NCI-H1930 (cell line): ENCODE measurements at regions not wholly inside any gene's neighbourhood (a gene's known extent, or its start where the extent isn't known, plus 50 kb on each side); places are given as distances from the start of the nearest gene placed in this dataset.
"Not testable (repeated sequence)": the region's sequence is repeated elsewhere in the genome, so short reads cannot be mapped to it uniquely, and the experiment has no call there.

Experiments
- DNase-seq, 2 experiments: peaks; one replicate each; lab custom pipeline; 2025; lab: John Stamatoyannopoulos, UW

DNA sequence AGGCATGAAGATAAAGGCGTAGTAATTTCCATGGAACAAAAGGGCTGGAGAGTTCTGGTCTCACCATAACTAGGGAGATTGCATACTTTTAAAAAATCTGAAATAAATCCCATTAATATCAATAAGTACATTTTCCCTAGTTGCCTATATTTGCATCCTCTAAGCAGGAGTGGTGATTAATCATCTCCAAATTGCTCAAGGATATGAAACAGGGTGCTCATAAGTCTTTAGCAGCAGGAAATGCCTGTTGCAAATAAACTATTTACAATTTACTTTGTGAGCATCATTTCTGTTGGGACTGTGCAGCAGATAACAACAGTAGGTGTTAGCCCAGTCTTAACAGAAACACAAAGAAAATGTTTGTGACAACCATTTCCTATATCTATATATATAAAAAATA, 92.4 kb upstream of the TMEM178A start:
- no peak for DNase-seq

DNA sequence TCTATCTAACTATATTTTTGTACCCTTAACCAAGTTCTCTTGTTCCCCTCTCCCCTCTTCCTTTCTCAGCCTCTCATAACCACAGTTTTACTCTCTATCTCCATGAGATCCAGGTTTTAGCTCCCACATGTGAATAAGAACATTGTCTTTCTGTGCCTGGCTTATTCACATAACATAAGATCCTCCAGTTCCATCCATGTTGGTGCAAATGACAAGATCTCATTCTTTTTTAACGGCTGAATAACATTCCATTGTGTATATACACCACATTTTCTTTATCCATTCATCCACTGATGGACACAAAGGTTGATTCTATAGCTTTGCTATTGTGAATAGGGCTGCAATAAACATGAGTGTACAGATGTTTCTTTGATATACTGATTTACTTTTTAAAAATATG, 83.9 kb upstream of the TMEM178A start:
- DNase-seq: no peak

DNA sequence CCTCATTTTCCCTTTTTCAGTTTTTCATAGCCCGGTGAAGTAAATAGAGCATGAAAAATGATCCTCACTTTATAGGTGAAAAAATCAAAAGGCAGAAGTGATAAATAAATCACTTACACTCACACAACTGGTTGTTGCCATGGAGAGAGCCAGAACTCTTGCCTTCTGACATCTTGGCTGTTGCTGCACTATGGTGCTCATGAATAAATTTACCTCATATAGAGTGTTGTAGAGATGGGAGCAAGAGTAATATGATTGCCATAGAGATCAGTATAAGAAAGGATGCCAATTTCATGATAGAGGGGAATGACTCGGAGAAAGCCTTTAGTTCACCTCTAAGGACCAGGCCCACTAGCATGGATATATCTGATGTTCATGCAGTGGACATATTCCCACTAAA, 82.5 kb upstream of the TMEM178A start:
- no peak for DNase-seq

DNA sequence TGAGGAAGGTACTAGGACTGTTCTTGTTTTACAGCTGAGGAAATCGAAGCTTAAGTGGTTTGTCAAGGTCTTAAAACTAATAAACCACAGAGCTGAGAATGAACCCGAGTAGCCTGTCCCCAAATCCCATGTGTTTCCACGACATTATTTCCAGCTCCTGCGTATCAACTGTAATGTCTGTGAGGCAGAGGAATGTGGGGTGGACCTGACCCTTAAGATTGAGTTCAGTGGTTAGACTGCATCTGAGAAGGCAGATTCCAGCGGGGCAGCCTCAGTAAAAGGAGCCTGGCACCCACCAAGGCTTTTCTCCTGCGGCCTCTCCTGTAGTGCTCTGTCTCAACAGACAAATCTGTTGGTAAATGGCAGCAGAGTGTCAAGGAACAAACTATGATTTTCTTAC, 81.9 kb upstream of the TMEM178A start:
- DNase-seq: no peak

DNA sequence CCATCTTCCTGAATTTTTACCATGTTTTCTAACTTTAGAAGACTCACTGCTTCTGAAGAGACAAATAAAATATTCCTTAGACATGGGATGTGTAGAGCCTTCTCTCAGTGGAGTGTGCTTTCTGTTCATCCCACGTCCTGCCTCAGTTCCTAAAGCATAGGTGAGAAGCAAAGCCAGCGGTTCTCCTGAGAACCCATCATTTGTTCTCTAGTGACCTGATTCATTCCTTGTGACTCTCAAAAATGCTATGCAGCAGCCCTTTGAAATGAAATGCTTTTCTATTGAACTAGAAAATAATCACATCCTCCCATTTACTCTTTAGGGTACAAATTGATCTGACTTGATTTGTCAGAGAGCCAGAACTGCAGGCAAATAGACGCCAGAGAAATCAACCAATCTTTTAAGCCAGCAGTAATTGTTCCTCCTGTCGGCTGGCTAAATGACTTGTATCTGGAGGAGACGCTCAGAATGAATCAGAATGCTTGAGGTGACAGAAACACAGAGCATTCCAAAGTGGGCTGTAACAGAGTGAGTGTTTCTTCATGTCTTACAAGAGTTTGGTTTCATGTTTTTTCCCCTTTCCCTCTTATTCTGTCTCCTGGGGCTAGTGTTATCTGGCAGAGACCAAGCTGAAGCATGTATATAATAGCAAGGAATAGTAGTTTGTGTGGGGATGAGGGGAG, 81.3 kb upstream of the TMEM178A start:
- no peak for DNase-seq

DNA sequence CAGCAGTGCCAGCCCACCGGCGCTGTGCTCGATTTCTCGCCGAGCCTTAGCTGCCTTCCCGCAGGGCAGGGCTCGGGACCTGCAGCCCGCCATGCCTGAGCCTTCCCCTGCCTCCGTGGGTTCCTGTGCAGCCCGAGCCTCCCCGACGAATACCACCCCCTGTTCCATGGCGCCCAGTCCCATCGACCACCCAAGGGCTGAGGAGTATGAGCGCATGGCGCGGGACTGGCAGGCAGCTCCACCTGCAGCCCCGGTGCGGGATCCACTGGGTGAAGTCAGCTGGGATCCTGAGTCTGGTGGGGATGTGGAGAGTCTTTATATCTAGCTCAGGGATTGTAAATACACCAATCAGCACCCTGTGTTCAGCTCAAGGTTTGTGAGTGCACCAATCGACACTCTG, 80.2 kb upstream of the TMEM178A start:
- not testable (repeated sequence) for DNase-seq

DNA sequence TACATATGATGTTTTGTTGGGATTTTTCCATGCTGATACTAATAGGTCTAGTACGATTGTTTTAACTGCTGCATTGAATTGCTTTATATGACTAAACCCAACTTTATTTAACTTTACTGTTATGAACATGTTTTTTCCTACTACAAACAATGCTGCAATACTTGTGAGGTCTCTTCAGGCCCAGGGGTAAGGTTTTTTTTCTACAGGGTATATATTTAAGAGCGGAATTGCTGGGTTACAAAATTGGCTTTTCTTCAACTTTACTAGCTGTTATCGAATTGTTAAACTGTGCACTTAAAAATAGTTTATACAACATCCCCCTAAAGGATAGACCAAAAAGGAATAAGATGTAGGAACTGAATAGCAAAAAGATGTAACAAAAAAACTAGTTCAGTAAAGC, 78.5 kb upstream of the TMEM178A start:
- DNase-seq: no peak

DNA sequence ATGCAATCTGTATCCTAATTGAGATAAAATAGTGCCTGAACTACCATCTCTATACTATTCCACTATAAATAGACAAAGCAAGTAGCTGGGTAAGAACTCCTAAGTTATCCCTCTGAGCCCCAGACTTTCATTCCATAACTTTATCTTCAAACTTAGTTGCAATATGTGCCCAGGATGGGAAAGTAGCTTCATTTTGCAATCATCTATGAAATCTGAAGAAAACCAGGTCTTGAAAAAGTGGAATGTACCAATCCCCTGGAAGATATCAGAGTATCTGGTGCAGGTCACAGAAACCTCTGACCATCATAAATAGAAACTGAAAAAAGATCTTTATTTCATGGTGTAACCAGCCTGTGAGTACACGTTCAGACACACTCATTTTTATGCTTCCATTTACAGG, 78.1 kb upstream of the TMEM178A start:
- DNase-seq: no peak

DNA sequence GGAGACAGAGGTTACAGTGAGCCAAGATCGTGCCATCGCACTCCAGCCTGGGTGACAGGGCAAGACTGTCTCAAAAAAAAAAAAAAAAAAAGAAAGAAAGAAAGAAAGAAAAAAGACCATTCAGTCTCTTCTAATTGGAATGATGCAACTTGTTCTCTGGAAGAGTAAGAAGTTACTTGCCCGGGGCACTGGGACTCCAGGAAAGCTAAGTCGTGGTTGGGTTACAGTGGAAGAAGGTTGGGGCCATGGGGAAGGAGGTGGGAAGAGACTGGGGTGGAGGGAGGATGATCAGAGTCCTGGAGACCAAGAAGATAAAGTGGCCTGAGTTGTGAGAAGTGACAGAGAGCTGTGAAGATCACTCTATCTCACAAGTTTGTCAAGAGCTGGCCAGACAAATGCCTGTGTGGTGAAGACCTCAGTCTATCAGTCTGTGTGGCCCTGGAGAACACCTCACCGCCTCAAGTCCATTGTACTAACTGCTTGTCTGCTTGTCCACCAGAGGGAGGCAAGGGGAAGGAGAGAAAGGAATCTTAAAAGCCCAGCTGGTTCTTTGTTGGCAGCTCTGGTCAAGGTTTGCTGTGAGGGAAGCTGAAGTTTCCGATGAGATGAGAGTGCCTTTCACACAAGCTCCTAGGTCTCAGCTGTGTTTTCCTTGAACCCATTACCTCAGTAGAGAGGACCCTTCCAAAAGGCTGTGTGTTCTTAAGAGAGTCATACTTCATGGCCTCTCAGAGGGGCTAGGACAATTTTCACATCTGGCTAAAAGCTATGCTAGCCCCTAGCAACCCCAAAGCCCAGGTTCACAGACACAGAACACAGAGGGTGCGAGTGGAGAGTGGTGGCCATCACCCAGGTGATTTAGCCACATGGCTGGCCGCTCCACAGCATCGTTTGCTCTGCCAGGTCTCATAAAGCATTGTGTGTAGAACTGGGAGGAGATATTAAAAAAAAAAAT, 72.0 kb upstream of the TMEM178A start:
- peak; percentile 0 to 13 for DNase-seq

DNA sequence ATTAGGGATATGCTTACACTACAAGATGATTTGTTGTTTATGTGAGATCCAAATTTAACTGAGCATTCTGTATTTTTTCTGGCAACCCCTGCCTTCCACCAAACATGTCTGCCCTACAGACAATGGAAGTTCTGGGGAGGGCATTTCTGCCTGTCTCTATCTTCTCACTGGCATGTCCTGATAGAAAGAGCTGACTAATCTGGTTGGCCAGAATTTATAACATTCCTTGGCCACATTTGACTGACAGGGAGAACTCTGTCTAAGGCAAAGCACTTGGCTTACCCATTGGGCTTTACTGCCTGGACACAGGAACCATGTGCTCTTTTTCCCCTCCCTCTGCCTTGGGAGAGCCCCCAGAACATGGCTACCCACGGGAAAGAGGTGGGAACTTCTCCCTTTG, 70.6 kb upstream of the TMEM178A start:
- DNase-seq: no peak

DNA sequence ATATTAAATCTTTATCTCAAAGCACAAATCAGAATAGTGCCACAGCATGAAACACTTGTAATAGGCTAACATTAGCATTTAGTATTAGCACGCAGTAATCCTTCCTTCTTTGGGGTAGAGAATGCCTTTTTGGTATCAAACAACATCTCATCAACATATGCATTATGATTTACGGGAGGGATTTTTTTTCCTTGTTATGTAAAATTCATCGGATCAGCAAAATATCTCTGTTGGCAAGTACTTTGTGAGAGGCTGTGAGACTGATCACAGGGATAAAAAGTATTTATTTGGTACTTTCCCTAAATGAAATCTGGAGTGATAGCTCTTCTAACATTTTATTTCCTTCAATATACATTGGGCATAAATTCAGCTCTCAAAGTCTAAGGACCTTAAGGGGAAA, 68.4 kb upstream of the TMEM178A start:
- DNase-seq: no peak

DNA sequence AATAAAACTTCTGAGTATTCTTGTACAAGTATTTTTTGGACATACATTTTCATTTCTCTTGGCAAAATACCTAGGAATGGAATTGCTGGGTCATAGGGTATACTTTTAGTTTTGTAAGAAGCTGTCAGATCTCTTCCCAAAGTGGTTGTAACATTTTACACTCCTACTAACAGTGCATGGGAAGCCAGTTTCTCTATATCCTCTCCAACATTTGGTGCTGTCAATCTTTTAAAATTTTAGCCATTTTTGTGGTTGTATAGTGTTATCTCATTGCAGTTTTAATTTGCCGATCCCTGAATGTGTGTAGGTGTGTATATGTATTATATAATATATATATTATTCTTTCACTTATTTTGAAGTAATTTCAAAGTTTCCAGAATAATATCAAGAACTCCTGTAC, 63.1 kb upstream of the TMEM178A start:
- DNase-seq: no peak

DNA sequence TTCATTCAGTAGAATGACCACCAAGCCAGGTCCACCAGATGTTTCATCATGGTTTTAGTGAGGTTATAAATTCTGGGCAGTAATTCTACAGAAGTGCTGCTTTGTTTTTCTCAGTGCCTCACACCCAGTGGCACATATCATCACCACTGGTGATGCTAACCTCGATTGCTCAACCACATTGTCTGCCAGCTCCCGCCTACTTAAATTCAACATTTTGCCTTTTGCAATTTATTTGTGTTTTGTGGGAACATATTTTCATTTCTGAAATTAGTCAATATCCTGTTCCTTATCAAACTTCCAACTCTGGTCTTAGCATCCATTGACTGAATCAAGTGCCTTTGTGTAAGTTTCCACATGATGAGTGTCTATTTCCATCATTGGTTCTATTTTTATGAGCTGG, 62.3 kb upstream of the TMEM178A start:
- DNase-seq: no peak

DNA sequence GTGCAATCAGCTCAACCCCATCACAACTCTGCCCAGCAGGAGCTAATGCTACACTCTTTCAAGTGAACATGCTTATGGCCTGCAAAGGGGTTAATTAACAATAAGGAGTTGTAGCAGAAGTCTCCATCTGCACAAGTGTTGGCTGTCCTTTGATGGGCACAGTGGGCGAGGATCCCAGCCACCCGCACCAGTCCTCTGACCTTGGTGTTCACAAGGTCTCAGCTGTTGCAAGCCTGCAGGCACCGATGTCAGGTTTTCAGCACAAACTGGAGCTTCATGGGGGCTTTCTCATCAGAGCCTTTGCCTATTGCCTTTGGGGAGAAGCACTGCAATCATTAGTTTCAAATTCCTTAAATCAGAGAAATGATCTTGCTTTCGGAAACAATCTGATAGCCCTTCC, 60.9 kb upstream of the TMEM178A start:
- DNase-seq: no peak

DNA sequence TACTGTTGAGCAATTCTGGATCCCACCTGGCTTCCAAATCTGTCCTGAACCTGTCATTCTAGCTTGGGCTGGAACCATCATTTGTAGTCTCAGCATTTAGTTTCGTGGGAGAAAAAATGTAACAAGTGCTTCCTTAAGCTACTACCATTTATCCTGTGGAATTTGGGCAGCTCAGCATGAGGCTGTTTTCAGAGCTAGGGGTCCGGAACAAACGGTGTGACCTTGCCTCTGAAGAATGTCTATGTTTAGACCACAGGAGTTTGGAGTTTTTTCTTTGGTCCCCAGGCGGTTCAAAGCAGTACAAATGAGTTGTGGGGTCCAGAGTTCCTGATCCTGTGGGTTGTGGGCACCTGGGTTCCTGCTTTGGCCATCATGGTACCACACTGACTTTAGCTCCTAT, 59.1 kb upstream of the TMEM178A start:
- DNase-seq: no peak

DNA sequence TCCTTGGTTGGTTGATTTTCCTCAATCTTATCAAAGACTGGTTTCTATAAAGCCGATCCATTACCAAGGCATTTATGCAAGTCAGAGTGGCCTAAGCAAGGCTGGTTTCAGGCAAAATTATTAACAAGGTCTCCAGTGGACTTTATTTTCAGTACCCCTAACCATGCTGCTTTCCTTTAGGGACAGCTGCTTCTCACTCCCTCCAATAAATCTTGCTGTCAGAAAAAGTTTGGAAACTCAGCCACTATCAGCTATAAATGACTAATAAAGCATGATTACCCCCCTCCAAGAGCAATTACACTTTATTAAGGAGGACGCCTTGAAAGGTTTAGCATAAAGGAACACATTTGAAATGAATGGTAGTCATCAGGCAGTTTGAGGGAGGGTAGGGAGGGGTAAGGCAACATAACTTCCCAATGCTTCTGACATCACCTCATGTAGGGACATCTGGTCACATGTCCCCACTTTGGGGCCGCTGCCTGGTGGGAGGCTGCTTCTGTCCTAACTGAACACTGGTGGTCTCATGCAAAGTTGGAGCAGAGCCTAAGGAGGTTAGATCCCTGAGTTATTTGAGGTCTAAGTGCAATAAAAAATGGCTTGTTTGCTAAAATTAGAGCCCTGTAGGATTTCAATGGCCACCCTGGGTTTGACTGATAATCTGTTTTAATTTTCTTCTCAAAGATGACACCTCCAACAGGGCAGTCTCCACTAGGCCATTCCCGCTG, 58.0 kb upstream of the TMEM178A start:
- DNase-seq: no peak

DNA sequence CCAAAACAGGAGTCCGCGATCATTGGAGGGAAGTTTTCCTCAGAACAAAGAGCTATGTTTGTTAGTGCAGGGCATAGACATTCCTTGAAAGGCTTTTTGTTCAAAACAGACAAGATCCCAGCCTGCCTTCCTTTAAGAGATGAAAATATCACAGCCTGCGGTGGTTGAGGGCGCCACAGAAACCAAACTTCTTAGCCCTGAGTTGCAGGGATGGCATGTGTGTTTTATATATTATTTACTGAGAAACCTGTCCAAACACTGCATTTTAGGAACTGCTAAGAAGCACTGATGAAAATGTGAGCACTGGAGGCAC, 57.5 kb upstream of the TMEM178A start:
- no peak for DNase-seq

DNA sequence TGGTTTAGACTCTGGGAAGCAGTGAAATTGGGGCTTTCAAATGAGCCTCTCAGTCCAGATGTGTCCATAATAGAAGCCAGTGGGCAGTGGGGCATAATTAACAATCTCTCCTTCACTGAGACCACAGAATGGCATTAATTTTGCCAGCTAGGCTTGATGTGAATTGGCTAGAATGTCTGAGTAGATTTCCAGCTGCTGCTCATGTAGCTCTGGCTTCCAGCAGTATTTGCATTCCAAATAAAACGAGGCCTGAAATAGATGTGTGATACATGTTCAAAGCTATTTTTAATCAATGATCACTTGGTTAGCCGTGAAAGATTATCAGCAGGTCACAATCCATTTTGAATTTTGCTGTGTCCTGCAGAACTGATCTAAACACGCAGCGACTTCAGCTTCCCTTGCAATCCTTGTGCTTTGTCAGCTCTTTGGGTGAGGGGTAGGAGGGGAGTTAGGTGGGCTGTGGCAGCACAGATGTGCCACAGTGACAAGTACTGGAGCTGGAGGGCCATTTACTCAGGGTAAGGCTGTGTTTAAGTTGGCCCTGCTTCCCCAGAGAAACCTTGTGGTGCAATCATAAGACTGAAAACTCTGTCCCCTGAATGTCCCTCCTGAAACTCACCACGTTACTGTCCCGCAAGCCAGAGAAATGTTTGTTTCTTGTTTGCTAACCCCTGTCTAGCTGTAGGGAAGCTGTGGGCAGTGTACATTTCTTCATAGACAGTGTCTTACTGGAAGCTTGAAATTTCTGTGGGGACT, 56.9 kb upstream of the TMEM178A start:
- DNase-seq: no peak

DNA sequence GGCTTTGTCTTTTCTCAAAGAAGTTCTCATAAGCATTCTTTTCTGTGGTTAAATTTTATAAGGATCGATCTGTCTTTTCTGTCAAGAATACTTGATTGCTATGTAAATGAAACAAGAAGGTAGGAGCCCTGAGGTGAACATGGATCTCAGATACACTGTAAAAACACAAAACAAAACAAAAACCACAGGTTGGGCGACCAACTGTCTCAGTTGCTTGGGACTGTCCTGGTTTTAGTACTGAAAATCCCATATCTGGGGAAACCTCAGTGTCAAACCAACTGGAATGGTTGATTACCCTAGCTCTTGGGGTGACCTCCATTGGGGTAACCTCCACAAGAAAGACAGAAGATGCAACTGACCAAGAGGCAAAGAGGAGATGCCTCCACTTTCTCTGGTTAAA, 55.8 kb upstream of the TMEM178A start:
- no peak for DNase-seq

DNA sequence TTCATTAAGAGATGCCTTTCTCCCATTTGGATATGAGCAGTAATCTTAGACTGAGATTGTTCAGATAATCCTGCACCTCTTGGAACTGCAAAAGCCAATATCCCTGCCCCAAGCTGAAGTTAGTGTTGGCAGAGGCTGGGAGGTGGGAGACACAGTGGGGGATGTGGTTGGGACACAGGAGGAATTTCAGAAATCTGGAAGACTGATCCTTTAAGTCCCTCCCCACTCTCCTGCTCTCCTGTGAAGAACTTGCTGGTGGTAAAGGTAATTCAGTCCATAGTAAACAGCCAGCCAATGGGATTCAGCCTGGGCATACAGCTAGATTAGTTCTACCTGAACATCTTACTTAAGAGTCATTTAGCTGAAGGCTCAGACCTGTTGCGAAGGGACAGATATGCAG, 50.0 kb upstream of the TMEM178A start:
- DNase-seq: no peak
